NCI-H774 (cell line): ENCODE measurements at regions not wholly inside any gene's neighbourhood (a gene's known extent, or its start where the extent isn't known, plus 50 kb on each side); places are given as distances from the start of the nearest gene placed in this dataset.
"Not testable (repeated sequence)": the region's sequence is repeated elsewhere in the genome, so short reads cannot be mapped to it uniquely, and the experiment has no call there.

Source experiments
- DNase-seq: peaks from one replicate; lab custom pipeline; 2025; lab: John Stamatoyannopoulos, UW

DNA sequence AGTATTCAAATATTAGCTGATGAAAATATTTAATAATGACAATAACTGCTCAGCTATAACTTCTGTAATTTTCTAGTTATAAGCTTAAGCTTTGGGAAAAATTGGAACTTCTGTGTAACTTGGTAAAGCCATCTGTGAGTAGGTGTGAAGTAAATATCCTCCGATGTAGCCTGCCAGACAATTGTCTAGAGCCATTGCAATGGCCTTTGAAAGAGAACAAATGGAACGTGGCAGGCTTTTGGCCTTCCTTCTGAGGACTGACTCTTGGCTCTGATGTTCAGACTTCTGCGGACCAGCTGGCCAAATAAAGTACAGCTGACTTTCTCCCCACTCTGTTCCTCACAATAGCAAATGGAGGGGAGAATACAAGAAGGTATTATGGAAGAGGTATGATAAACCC, 203.4 kb upstream of the NMUR2 start:
- DNase-seq, result no peak

DNA sequence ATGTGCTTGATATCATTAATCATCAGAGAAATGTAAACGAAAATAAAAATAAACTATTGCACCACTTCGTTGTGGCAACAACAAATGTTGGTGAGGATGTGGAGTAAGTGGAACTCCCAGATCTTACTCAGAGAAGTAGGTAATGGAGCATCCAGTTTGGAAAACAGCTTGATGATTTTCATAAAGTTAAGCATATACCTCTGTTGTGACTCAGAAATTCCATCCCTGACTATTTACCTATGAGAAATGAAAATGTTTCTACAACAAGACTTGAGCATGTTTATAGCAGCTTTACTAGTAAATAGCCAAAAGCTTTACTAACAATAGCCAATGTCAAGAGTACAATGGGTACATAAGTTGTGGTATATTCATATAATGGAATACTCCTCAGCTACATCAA, 214.7 kb upstream of the NMUR2 start:
- no peak for DNase-seq

DNA sequence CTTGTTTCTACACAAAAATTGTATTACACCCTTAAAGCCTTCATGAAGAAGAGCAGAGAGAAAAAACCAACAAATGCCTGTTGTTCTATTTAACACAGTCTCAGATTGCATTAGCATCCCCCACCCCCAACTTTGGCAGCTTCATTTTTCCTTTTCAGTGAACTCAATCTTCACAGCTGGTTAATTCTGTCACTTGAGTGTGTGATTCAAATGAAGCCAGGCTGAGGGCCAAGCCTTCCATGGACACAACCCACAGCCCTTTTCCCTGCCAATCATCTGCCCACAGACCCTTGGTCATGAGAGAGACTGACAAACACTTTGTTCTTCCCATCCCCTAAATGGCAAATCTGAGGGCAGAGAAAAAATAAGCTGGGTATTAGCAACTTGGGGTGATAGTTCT, 217.5 kb upstream of the NMUR2 start:
- no peak for DNase-seq

- DNase-seq, result no peak
These were observed 218.9 kb upstream of the NMUR2 start for GRCh38 chr5:152623951-152624350.

DNA sequence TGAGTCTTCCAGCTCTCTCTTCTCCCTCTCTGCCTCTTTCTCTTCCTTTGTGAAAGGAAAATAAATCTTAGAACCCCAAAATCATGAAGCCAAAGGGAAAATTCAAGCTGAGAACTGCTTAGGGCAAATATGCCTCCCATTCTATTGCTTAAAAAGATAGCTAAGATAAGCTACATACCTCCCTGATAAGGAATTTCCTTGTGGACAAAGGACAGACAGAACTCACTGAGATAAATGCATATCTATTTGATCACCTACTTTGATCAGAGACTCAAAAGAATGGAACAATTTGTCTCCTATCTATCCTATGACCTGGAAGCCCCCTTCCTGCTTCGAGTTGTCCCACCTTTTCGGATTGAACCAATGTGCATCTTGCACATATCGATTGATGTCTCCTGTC, 220.6 kb upstream of the NMUR2 start:
- no peak for DNase-seq

DNA sequence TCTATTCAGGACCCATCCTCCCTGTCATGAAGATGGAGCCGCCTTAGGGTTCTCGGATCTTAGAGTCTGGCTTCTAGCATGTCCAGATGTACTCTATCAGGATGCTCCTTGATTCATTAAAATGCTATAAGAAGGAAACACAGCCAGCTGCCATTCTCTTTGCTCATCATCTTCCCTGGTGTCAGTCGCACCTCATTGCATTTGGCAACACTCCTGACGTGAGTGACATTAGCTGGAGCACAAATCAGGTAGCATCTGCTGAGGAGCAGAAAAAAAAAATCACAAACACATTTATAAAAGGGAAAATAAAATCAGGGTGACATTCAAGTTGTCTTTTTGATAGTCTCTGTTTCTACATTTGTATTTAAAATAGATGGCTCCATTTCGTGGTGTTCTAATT, 226.1 kb upstream of the NMUR2 start:
- DNase-seq, result no peak

DNA sequence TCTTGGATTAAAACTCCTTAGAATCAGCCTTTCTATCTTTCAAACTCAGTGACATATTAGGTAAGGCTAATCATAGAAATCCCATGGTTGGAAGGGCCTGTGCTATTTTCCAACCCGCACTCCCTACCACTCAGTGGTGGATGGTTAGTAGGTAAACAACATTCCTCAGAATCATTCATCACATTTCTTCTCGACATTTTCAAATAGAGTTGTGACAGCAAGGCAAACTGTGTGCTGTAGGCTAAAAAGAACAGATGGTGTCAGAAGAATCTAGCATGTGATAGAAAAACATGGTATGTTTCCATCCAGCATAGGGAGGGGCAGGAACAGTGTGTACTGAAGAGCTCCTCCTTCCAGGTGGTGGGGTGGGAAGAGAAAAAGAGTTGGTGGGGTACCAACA, 227.3 kb upstream of the NMUR2 start:
- no peak for DNase-seq

DNA sequence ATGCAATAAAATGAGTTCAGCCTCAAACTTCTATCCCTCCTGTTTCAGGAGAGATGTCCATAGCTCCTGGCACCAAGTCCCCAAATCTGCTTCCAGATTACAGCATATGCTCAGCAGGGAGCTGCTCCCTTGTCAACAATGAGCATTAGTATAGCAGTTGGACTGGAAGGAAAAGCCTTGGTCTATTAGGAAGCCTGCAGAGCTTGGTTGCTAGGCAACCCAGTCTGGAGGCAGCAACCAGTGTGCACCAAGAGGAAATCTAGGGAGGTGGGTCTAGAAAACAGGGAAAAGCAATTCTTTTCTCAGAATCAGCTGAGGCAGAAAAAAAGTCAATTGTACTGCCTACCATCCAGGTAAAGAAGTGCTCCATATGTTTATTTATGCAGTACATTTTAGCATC, 229.5 kb upstream of the NMUR2 start:
- DNase-seq, result peak; percentile 67

DNA sequence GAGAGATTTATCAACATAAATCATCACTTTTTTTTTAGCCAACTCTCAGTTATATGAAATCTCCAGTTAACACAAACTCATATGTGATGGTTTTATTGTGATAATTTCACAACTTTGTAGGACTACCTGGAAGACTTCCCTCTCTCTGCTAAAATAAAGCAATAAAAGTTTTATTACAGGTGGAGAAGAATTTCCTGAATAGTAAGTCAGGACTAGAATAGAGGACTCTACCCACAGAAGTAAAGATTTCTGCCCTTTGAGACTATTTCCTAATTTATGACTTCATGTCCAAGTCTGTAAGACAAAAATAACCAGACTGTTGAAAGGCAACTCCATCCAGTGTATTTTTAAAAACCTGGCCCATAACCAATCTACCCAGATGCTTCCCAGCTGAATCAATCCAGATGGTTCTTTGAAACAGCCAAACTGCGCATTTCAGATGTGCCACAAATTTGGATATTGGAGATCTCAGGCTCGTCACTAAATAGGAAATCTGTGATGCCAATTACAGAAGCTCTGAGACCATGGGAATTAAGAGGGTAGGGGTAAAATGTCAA, 234.0 kb upstream of the NMUR2 start:
- no peak for DNase-seq

DNA sequence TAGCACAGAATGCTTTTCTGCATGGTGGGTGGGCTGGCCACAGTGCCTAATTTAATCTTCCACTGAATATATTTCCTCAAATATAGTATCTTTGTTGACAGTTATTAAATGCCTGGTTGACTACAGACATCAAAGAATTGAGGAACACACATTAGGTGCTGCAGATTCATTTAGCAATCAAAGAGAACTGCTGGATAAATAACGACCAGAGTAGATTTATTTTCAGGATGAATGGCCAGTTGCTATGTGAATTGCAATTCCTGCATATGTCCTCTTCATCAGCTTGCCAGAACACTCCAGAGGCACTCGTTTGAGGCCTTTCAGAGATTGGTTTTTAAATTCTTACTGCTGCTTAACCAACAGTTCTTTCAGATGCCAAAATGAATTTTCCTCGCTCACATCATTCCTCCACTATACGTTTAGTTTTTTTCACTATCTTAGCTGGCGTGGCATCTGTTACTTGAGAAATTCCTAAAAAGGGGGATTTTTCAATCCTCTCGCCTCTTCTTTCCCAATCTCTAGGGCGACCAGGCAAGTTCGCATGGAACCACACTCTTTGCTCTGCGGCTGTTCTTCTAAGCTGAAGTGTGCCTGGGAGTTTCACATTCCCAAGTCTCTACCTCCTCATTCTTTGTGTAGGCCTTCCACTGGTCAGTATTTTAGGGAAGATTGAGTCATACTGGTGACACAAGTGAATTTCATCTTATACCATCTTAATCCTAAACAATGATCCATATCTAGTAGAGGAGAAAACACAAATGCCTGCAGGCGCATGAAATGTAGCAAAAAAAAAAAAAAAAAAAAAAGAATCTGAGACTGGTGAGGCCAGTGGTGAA, 237.1 kb upstream of the NMUR2 start:
- DNase-seq, result no peak

DNA sequence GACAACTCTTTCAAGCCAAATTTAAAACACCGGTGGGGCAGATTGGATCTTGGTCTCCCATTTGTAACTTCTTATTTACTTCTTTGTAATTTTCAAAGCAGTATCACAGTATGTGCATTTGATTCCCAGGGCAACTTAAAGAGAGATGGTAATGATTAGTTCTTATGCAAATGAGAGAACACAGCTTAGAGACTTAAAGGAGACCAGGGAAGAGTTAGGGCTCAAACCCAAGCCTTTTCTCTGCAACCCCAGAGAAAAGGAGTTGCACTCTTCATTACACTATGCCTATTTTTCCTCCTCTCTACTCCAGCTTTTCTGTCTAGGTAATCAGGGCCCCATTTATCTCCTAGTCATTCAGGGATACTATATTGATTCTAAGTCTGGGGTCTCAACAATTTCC, 237.8 kb upstream of the NMUR2 start:
- DNase-seq, result no peak

DNA sequence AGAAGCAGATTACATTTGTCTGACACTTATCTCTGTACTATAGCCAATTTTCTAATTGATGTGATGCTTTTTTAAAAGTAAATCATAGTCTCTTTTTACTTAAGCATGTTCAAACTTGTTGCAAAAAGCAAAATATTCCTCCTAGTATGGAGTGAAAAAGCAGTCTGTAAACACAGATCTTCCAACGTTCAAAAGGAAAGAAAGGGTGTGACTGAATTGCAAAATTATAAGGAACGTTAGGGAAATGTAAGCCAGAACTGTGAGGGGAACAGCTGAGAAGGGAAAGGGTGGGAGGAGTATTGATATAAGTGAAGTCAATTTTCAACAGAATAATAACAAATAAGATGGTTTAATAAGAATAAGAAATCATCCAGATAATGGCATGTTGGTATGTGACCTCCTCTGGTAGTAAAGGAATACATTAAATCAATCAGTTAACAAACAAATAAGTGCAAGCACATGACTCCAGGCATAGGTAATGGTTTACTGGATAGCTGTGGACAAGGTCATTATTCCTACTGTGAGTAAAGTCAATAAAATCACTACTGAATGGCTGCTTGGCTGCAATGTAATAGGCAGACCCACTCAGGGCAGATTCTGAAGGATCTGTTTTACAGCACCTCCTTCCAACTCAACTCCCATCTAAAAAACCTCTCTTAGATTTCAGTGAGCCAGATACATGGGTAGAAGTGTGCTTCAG, 239.1 kb upstream of the NMUR2 start:
- DNase-seq, result no peak

GRCh38 chr5:152649609-152650008, 244.5 kb upstream of the NMUR2 start:
- no peak for DNase-seq

- no peak for DNase-seq
These were observed 245.3 kb upstream of the NMUR2 start for GRCh38 chr5:152650413-152650812.

- not testable (repeated sequence) for DNase-seq
These were observed 254.4 kb upstream of the NMUR2 start for GRCh38 chr5:152659470-152659869.

- DNase-seq, result no peak
These were observed 268.5 kb upstream of the NMUR2 start for GRCh38 chr5:152673601-152674000.

- no peak for DNase-seq
These were observed 269.3 kb upstream of the NMUR2 start for GRCh38 chr5:152674403-152674802.

DNA sequence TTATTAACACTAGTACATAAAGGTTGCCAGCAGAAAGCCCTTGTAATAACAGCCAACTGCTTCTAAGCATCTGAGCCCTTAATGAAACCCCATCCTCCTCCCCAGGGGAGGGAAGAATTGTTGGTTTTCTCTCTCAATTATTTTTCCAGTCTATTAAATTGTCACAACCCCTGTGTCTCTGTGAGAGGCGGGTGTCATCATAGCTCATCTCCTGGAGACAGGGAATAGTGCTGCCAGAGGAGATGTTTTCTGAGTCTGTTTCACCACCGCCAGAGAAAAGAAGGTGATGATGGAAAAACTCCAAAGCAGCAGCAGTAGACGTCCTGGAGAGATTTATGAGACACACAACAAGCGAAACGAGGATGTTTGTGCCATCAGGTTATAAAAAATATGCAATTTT, 271.1 kb upstream of the NMUR2 start:
- no peak for DNase-seq

DNA sequence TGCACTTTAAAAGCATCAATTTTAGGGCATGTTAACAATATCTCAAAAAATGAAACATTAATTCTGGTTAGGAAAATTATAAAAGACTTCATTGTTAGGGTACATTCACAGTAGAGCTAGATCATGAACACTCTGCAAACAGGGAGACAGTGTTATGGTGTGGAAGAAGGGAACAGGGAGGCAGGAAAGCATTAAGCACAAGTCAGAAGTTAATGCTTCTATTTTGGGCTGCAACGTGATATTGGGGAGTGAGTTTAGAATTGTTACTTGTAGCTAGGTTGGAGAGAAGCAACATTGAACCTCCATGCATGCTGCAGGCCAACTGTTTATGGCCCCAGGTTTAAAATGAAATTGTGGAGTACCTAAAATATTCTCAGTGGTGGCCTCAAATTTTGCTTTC, 278.1 kb upstream of the NMUR2 start:
- DNase-seq, result no peak

- DNase-seq, result no peak
These were observed 281.9 kb upstream of the NMUR2 start for GRCh38 chr5:152686931-152687330.

DNA sequence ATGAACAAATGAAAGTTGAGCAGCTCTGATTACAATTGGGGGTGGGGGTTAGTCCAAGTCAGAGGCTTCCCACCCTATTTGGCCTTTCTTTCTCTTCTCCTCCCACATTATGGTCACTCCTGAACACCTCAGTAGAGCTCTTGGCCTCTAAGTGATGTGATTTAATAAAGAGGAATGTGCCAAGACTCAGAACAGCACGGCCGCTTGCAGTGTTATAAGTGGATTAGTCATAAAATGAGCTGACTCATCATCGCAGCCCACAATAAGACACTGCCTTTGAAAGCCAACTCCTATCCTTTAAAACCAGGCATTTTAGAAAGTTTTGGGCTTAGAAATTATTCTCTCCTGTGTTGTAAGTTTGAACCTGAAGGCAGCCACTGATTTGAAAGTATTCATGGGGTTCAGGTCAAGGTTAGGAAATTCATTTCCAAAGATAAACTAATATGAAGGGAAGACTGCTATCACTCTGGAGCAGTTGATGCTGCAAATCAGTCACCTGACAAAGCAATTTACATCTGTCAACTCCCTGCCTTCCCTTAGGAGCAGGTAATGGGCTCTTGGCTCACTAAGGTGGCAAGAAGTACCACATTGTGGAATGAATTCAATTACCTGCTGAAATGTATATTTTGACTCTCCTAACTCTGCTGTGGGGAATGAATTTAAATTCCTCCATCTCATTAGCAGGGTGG, 283.6 kb upstream of the NMUR2 start:
- no peak for DNase-seq

- DNase-seq, result no peak
These were observed 284.2 kb upstream of the NMUR2 start for GRCh38 chr5:152689250-152689711.

DNA sequence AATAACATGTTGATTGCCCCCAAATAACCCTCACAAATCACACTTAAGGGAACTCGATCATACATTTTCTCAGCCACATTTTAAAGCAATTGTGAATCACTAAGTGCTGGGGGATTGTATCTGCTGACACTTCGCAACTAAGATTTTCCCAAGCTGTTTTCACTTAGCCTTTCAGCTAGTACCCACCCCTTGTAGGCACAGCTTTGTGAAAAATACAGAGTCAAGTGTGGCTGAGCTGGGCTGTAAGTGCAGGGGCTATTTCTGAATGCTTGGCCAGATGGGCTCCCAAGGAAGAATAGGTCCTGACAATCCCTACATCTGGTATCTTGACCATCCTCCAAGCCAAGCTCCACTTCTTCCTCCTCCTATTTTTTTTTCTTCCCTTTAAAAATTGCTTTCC, 289.2 kb upstream of the NMUR2 start:
- DNase-seq, result no peak
